H1 (cell line): ENCODE measurements at regions not wholly inside any gene's neighbourhood (a gene's known extent, or its start where the extent isn't known, plus 50 kb on each side); places are given as distances from the start of the nearest gene placed in this dataset.

Experiments
- BCL11A ChIP-seq, 2 experiments: IDR thresholded peaks; one replicate each; pipeline ENCODE4 v1.6.1; 2011; ENCODE audit warnings: low read depth in 2 of 2, low read length in 2 of 2, mild to moderate bottlenecking in 2 of 2
- CHD2 ChIP-seq: IDR thresholded peaks from 2 replicates; pipeline ENCODE4 v1.6.1; 2012; ENCODE audit warnings: low read length, improper control_type of control experiment
- RBBP5 ChIP-seq: IDR thresholded peaks from 2 replicates; pipeline ENCODE4 v1.7.1; 2012; ENCODE audit warnings: low read depth, mild to moderate bottlenecking, inconsistent platforms, low read length, moderate library complexity, borderline replicate concordance
- SAP30 ChIP-seq: fragments of 300-600 bp; sonication (generic); IDR thresholded peaks from 2 replicates; pipeline ENCODE4 v1.7.1; 2012; ENCODE audit warnings: low read length, moderate library complexity, mild to moderate bottlenecking, inconsistent platforms; ENCODE audit not compliant: insufficient read depth, insufficient replicate concordance
- ZNF274 ChIP-seq: IDR thresholded peaks from 2 replicates; pipeline ENCODE4 v1.7.0; 2012; ENCODE audit warnings: low read length, borderline replicate concordance; ENCODE audit errors: extremely low read depth

- no peak for TF ChIP-seq RBBP5
- TF ChIP-seq BCL11A (IDR thresholded peaks at IDR 0.05; ENCODE audit: low read depth in 2 of 2, low read length in 2 of 2): no peak
- no peak for TF ChIP-seq ZNF274
- no peak for TF ChIP-seq SAP30
- no peak for TF ChIP-seq CHD2
- TF ChIP-seq, all 59 proteins: peak for 0
Measured at GRCh38 chr17:79207960-79208359, 133.3 kb downstream of the ENGASE start (continued).
